ENCODE measurements at regions not wholly inside any gene's neighbourhood (a gene's known extent, or its start where the extent isn't known, plus 50 kb on each side); places are given as distances from the start of the nearest gene placed in this dataset.

DNA sequence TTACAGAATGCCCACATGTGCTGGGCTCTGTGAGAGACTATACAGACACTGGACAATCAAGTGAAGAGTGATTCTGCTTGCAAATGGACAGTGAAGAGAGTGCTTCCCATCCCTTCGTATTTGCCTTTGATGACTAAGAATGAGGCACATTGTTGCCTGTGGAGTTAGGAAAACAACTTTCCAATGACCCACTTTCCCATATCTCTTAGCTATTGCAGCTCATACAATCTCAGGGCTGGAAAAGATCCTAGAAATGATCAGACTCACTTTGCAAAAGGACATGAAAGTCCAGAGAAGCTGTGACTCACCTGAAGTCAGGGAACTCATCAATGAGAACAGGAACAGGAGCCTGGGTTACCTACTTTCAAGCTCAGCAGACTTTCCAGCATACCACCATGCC, 440.5 kb upstream of the TCF4 start:
- 20 to 33% methylated on average over 1 of the region's 1 CpG for WGBS, 2 donors
- no peaks in the 10 kb centered on the region for H3K4me1 ChIP-seq
- no peaks in the 10 kb centered on the region for H3K9me3 ChIP-seq
- DNase-seq: no peak
- H3K36me3 ChIP-seq: no peaks in the 10 kb centered on the region
- no peak overlapping the region for H3K27ac ChIP-seq
- TF ChIP-seq POLR2AphosphoS5 (IDR thresholded peaks at IDR 0.05): no peak
- no peak for TF ChIP-seq EP300 (IDR thresholded peaks at IDR 0.05)
- no peak for TF ChIP-seq POLR2A (IDR thresholded peaks at IDR 0.05)
- TF ChIP-seq, protein P1, sequence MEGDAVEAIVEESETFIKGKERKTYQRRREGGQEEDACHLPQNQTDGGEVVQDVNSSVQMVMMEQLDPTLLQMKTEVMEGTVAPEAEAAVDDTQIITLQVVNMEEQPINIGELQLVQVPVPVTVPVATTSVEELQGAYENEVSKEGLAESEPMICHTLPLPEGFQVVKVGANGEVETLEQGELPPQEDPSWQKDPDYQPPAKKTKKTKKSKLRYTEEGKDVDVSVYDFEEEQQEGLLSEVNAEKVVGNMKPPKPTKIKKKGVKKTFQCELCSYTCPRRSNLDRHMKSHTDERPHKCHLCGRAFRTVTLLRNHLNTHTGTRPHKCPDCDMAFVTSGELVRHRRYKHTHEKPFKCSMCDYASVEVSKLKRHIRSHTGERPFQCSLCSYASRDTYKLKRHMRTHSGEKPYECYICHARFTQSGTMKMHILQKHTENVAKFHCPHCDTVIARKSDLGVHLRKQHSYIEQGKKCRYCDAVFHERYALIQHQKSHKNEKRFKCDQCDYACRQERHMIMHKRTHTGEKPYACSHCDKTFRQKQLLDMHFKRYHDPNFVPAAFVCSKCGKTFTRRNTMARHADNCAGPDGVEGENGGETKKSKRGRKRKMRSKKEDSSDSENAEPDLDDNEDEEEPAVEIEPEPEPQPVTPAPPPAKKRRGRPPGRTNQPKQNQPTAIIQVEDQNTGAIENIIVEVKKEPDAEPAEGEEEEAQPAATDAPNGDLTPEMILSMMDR (IDR thresholded peaks at IDR 0.05): no peak
- H3K27me3 ChIP-seq: no peaks in the 10 kb centered on the region
- ATAC-seq (ENCODE audit: low FRiP score in 2 of 2): no peak
- H3K4me3 ChIP-seq: no peak overlapping the region

- 34 to 55% methylated on average over 2 of the region's 2 CpGs for WGBS, 2 donors
- Histone ChIP-seq H3K4me1 (no peaks in the 10 kb centered on the region), H3K9me3 (no peaks in the 10 kb centered on the region), H3K36me3 (no peaks in the 10 kb centered on the region), H3K4me3 (no peak overlapping the region), H3K27me3 (no peaks in the 10 kb centered on the region), H3K27ac (no peak overlapping the region)
- ATAC-seq (ENCODE audit: low FRiP score in 2 of 2) (no peak), DNase-seq (no peak)
- no peak for TF ChIP-seq POLR2A (IDR thresholded peaks at IDR 0.05)
- TF ChIP-seq, protein P1 (IDR thresholded peaks at IDR 0.05): no peak
- no peak for TF ChIP-seq EP300 (IDR thresholded peaks at IDR 0.05)
- TF ChIP-seq POLR2AphosphoS5 (IDR thresholded peaks at IDR 0.05): no peak
Measured at GRCh38 chr18:56026509-56026908, 438.5 kb upstream of the TCF4 start.

DNA sequence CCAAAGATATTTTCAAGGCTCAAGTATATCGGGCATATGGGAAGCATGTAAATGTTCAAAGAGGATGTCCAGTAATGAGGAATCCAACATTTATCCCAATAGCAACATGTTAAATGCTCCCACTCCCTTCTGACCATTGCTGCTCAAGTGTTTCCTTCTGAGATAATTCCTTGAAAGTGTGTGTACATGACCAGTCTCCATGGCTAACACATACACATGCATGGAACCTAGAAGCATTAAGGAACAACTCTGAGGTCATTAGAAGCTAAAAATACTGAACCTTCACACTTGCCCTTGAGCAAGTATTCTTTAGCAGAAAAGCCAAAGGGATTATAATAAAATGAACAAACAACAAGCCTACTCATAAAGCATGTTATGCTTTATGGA, 433.8 kb upstream of the TCF4 start:
- Histone ChIP-seq H3K4me1 (peaks cover 0 to 6% (median 2%) of the 10 kb centered on the region in 4 donors), H3K9me3 (no peaks in the 10 kb centered on the region), H3K4me3 (no peak overlapping the region), H3K27me3 (no peaks in the 10 kb centered on the region), H3K36me3 (no peaks in the 10 kb centered on the region), H3K27ac (peak overlapping the region in 1 of 4 donors; percentile 20)
- DNase-seq (no peak), ATAC-seq (ENCODE audit: low FRiP score in 2 of 2) (no peak)
- WGBS, 2 donors: 73 to 93% methylated on average over 1 of the region's 1 CpG
- no peak for TF ChIP-seq EP300 (IDR thresholded peaks at IDR 0.05)
- no peak for TF ChIP-seq POLR2A (IDR thresholded peaks at IDR 0.05)
- no peak for TF ChIP-seq POLR2AphosphoS5 (IDR thresholded peaks at IDR 0.05)
- TF ChIP-seq, protein P1 (IDR thresholded peaks at IDR 0.05): no peak

DNA sequence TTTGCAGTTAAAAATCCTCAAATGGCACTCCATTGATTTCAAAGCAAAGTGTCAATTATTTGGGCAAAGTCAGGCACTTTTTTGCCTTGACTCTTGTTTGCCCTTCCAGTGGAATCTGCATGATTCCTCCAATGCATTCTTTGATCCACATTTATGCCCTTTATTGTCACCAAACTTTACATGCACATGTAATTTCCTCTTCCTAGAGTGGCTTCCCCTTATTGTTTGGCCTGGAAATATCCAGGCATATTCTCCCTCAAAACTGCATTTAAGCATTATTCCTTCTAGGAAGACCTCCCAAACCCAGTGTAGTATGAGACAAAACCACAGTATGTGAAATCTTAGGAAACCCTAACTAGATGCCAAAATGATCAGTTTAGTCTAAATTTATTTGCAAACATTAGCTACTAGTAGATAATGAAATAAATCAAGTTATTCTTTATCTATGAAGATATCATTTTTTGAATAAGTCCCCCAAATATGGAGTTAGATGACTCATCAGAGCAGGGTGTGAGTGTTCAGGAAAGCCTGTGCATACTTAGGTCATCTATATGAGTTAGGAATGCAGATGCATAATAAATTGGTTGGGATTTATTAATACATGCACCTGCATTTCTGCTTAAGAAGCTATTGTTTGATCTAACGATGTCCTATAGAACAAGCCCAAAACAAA, 433.3 kb upstream of the TCF4 start:
- Histone ChIP-seq H3K36me3 (no peaks in the 10 kb centered on the region), H3K4me1 (peaks cover 0 to 6% (median 2%) of the 10 kb centered on the region in 4 donors), H3K27me3 (no peaks in the 10 kb centered on the region), H3K27ac (peak overlapping the region in 1 of 4 donors; percentile 30), H3K9me3 (no peaks in the 10 kb centered on the region), H3K4me3 (no peak overlapping the region)
- TF ChIP-seq, protein P1 (IDR thresholded peaks at IDR 0.05): no peak
- no peak for TF ChIP-seq EP300 (IDR thresholded peaks at IDR 0.05)
- no peak for TF ChIP-seq POLR2AphosphoS5 (IDR thresholded peaks at IDR 0.05)
- no peak for TF ChIP-seq POLR2A (IDR thresholded peaks at IDR 0.05)
- ATAC-seq (ENCODE audit: low FRiP score in 2 of 2) (no peak), DNase-seq (no peak)
- WGBS, 2 donors: 61 to 73% methylated on average over 1 of the region's 1 CpG

GRCh38 chr18:56019908-56020307, 431.9 kb upstream of the TCF4 start:
- 48 to 51% methylated on average over 5 of the region's 5 CpGs for WGBS, 2 donors
- Histone ChIP-seq H3K4me1 (peaks cover 0 to 6% (median 2%) of the 10 kb centered on the region in 4 donors), H3K27me3 (no peaks in the 10 kb centered on the region), H3K27ac (peak overlapping the region in 3 of 4 donors; percentile 5 to 44 (median 30)), H3K4me3 (no peak overlapping the region), H3K36me3 (no peaks in the 10 kb centered on the region), H3K9me3 (no peaks in the 10 kb centered on the region)
- TF ChIP-seq POLR2A (IDR thresholded peaks at IDR 0.05) (no peak), POLR2AphosphoS5 (IDR thresholded peaks at IDR 0.05) (peak in 1 of 2 donors; percentile 55), EP300 (IDR thresholded peaks at IDR 0.05) (peak in 2 of 4 donors; percentile 74 to 75)
- TF ChIP-seq, protein P1 (IDR thresholded peaks at IDR 0.05): no peak
- ATAC-seq (ENCODE audit: low FRiP score in 2 of 2) (no peak), DNase-seq (no peak)
